Stimulated activated CD8-positive, alpha-beta memory T cell treated with anti-CD3 and anti-CD28 coated beads, Interleukin-7, amount 100 ng/mL, for 4 hours (primary cell): ENCODE measurements at regions not wholly inside any gene's neighbourhood (a gene's known extent, or its start where the extent isn't known, plus 50 kb on each side); places are given as distances from the start of the nearest gene placed in this dataset.
A peak's percentile ranks its signal among the peaks of the same experiment; 100 is the strongest.
"Not testable (repeated sequence)": the region's sequence is repeated elsewhere in the genome, so short reads cannot be mapped to it uniquely, and the experiment has no call there.

ENCODE experiments used
- DNase-seq, 2 donors: peaks; one replicate each; pipeline ENCODE4 v3.0.0-alpha.2; 2020; ENCODE audit warnings: low read depth in 2 of 2

GRCh38 chr15:47099801-47100200 is 617.5 kb upstream of the SEMA6D start:
- not testable (repeated sequence) for DNase-seq

- DNase-seq = not testable (repeated sequence)
Observed at GRCh38 chr15:47108800-47109199, 608.5 kb upstream of the SEMA6D start.

- no peak for DNase-seq
Observed at GRCh38 chr15:47116698-47117097, 600.6 kb upstream of the SEMA6D start.

DNA sequence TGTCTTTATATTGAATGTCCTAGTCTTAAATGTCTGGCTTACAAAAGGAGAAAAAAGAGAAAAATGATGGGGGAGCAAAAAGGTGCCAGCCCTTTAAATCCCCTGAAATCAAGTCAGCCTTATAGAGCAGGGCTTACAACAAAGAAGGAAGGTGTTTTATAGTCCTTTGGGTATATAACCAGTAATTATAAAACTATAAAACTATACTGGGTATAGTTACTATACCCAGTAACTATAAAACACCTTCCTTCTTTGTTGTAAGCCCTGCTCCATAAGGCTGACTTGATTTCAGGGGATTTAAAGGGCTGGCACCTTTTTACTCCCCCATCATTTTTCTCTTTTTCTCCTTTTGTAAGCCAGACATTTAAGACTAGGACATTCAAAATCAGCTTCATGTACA is 598.0 kb upstream of the SEMA6D start:
- DNase-seq = no peak

GRCh38 chr15:47124430-47125102 is 592.7 kb upstream of the SEMA6D start:
- DNase-seq = no peak

DNA sequence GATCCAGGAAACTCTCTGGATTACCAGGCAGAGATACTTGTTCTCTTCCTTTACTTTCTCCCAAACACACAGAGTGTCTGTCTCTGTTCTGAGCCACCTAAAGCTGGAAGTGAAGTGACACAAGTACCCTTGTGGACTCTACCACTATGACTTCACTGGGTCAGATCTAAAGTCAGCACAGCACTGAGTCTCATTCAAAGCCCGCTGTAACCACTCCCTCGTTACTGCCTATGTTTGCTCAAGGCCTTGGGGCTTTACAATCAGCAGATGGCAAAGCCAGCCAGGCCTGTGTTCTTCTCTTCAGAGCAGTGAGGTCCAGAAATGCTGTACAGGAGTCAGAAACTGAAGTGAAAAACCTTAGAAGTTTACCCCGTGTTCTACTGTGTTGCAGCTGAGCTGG is 588.3 kb upstream of the SEMA6D start:
- no peak for DNase-seq

DNA sequence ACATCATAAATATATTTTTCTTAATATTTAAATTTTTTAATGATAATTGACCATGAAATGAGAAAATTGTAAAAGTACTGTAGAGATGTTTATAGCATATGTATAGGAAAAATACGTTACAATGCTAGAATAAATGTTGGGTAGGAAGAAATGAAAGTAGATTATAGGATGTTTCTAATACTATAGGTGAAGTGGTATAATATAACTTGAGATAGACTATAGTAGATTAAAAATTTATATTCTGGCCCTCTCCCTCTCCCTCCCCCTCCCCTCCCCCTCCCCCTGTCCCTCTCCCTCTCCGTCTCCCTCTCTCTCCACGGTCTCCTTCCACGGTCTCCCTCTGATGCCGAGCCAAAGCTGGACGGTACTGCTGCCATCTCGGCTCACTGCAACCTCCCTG is 585.9 kb upstream of the SEMA6D start:
- DNase-seq = not testable (repeated sequence)

DNA sequence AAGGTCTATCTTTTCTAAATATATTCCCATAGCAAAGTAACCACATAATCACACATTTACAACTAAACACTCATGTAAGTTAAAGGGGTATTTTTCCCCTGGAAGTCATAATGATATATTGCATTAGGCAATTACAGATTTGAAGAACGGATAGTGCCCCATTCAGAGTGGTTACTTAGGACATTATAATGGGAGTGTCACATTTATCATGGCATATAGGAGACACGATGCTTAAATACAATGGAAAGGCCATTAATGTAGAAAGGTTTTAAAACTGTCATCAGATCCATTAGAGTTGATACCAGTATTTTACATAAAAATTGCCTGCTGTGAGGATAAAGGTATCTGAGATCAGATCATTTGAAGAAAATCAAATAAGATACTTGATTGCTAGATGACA is 582.0 kb upstream of the SEMA6D start:
- no peak for DNase-seq

DNA sequence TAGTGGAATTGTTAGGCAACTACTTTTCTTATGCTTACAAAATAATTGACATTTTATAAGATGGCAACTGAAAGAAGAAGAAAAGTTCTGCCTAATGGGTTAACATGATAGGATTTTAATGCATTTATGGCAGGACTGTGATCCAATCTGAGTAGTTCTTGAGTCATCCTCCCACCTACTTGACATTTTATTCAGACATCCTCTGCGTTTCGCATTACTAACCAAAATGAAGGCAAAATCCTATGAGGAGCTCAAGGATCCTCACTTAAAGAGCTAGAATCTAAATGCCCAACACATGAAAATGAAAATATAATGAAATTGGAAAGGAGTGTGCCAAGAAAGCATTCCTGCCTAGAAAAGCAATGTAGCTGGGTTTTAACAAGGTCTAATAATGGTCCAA is 581.1 kb upstream of the SEMA6D start:
- no peak for DNase-seq

DNA sequence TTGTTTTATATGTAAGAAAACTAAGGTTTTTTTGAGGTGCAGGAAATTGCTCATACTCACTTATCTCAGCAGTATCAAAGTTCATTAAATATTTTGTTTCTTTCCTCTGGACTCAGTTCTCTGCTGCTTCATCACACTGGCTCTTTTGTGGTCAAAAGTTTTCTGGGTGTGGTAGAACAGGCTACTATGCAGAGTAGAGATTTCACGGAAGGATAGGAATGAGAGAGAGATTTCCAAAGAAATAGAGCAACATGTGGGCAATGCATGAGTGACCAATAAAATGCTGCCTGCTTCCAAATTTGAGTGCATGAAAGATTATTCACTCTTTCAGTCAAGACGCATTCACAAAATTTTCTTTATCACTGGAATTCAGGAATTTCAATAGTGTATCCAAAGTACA is 577.3 kb upstream of the SEMA6D start:
- no peak for DNase-seq

GRCh38 chr15:47157827-47158226 is 559.5 kb upstream of the SEMA6D start:
- no peak for DNase-seq

- DNase-seq = no peak
Observed at GRCh38 chr15:47158573-47158972, 558.7 kb upstream of the SEMA6D start.

GRCh38 chr15:47177177-47177576 is 540.1 kb upstream of the SEMA6D start:
- DNase-seq = no peak

DNA sequence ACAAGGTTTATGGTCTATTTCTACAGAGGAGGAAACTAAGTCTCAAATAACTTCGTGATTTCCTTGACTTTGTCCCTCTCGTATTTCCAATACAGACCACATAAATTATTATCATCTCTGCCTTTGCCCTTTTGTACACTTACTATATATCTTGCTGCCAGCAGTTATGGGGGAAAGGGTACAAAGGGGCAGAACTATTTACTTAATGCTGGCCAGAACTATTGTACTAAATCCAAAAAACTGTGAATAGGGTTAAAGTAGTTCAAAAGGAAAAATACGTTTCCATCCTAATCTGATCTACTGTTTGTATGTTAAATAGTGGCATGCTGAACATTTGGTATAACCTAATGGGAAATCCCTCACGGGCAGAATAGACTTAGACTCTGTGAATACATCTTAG is 537.3 kb upstream of the SEMA6D start:
- no peak for DNase-seq

- no peak for DNase-seq
Observed at GRCh38 chr15:47182818-47183217, 534.5 kb upstream of the SEMA6D start.

GRCh38 chr15:47184003-47184907 is 533.0 kb upstream of the SEMA6D start:
- DNase-seq = no peak

DNA sequence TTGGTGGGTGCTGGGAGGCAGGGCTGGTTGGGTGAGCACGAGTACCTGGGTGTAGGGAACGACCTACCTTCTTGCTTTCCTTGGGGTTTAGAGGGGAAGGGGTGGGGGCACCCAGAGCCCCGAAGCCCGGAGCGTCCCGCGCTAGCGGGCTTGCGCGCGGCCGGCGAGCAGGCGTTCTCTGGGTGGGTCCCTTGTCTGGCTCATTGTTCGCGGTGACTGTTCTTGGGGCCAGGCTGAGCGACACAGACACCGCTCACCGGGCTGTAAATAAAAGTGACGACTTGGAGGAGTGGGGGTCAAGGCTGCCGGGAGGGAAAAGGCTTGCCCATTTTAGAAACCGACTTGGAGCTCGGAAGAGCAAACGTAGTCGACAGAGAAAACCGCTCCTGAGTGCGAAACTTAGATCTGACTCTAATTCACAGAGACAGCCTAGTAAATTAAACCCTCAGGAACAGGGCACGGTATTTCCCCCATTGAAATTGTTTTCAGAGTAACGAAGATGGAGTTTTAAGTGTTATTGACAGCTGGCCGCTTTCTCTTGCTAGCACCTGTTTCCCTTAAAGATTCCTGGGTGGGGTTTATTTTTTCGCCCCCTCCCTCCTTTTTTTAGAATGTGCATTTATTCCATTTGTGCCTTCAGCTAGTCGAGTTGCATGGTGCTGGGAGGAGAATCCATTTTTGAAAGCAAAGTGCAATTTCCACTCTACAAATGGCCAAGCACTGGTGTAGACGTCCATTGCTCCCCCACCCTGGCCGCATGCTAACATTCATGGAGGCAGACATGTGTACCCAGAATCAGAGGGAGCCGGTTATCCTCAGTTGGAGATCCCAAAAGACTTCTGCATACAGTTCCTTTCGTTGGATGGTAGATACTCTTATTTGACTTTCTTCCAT is 532.1 kb upstream of the SEMA6D start:
- no peak for DNase-seq

DNA sequence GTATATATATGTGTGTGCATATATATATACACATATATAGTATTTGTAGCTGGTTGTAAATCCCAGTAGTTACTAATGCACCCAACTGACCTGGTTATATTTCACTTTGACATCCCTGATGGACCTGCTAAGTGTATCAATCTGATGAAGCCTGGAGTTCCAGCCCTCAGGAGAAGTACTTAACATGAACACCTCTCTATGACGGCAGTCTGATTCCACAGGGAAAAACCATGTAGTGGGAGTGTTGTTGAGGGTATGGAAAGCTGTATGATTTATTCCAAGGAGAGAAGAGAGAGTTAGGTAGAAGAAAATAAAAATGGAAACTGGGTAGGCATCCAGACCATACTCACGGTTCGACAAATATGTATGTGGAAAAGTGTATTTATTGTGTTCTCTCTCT is 531.2 kb upstream of the SEMA6D start:
- no peak for DNase-seq

DNA sequence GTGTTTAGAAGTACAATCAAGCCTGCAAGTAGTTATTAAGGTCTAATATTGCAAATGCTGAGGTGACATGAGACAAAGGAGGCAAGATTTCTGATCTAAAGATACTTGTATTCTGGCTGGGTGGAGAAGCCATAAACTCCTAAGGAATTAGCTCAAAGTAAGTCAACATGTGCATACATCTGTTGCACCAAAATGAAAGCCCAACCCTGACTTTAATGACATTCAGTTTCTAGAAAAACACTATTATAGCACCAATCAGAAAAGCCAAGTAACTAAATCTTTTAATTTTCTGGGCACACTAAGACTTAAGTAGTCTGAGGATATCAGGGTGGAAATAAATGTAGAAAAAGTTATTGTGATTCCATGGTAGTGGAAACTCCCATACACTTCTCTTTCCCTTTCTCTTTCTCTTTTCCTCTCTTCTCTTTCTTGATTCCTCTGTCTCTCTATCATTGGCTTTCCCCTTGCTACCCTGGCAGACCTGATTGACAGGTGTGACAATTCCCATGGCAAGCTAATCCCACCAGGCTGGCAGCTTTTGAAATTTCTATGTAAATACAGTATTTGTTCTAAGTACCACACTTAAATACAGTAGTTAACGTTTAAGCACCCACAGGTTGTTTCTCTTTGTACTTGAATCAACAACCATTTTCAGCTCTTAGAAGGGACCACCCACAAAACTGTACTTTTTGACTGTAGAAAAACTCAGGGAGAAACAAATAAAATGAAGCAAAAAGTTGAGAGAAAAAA is 528.4 kb upstream of the SEMA6D start:
- no peak for DNase-seq

- DNase-seq = no peak
Observed at GRCh38 chr15:47194718-47195117, 522.6 kb upstream of the SEMA6D start.

- peak in 1 of 2 donors; percentile 0 for DNase-seq
Observed at GRCh38 chr15:47196048-47196447, 521.3 kb upstream of the SEMA6D start.
